Prostate gland (tissue), 2 donors: ENCODE measurements at regions not wholly inside any gene's neighbourhood (a gene's known extent, or its start where the extent isn't known, plus 50 kb on each side); places are given as distances from the start of the nearest gene placed in this dataset.

Experiments used
- DNase-seq: peaks from one replicate; pipeline ENCODE4 v3.0.0-alpha.2; 2019; ENCODE audit warnings: low spot score
- H3K27ac ChIP-seq, 2 donors: fragments of 200-600 bp; sonication (generic); 2 replicates each; pipeline ENCODE4 v1.5.1; 2017 to 2019
- H3K27me3 ChIP-seq: fragments of 200-600 bp; sonication (generic); replicated peaks from 2 replicates; pipeline ENCODE4 v1.5.1; 2019; ENCODE audit not compliant: insufficient read depth
- H3K36me3 ChIP-seq, 2 donors: fragments of 200-600 bp; sonication (generic); 1 replicate in 1 of 2; 2 replicates in 1 of 2; pipeline versions ENCODE4 v1.5.1 to v1.8.1; 2017 to 2019
- H3K4me1 ChIP-seq: fragments of 200-600 bp; sonication (generic); replicated peaks from 2 replicates; pipeline ENCODE4 v1.5.1; 2019
- H3K4me3 ChIP-seq, 2 donors: fragments of 200-600 bp; sonication (generic); 2 replicates each; pipeline ENCODE4 v1.5.1; 2017 to 2019
- H3K9me3 ChIP-seq: fragments of 200-600 bp; sonication (generic); 2 replicates; pipeline ENCODE4 v1.5.1; 2017
- CTCF ChIP-seq, 4 experiments: fragments of 200-600 bp in 2 of 4; fragments of 450-650 bp in 2 of 4; sonication (generic) in 2 of 4; IDR thresholded peaks; 1 replicate in 3 of 4; 2 replicates in 1 of 4; pipeline ENCODE4 v1.5.1; 2016 to 2019; ENCODE audit warnings: antibody characterized with exemption in 4 of 4, mild to moderate bottlenecking in 2 of 4, moderate library complexity in 2 of 4
- POLR2A ChIP-seq: fragments of 450-650 bp; IDR thresholded peaks from one replicate; pipeline ENCODE4 v1.6.1; 2016; ENCODE audit warnings: antibody characterized with exemption, mild to moderate bottlenecking
- POLR2AphosphoS5 ChIP-seq: sonication (generic); formaldehyde crosslinking; IDR thresholded peaks from one replicate; pipeline ENCODE4 v1.6.1; 2017; ENCODE audit warnings: antibody characterized with exemption
- WGBS: methylation state at CpG from one replicate; pipeline ENCODE4 v1.1.5; 2018; 5-methylcytosine and 5-hydroxymethylcytosine counted together
- intact Hi-C: fragments of 100-400 bp; cut with DNase I; formaldehyde crosslinking; loops from one replicate; pipeline ENCODE4 v1.14.2; 2022

GRCh38 chr3:43218156-43218555, 68.2 kb upstream of the SNRK start:
- H3K27me3 ChIP-seq = no peaks in the 10 kb centered on the region
- intact Hi-C loops = no loop called here
- H3K4me1 ChIP-seq = no peaks in the 10 kb centered on the region
- no peaks in the 10 kb centered on the region for H3K9me3 ChIP-seq
- no peak for DNase-seq
- no peak overlapping the region for H3K4me3 ChIP-seq
- TF ChIP-seq POLR2A (no peak), CTCF (IDR thresholded peaks at IDR 0.05) (no peak), POLR2AphosphoS5 (no peak)
- H3K27ac ChIP-seq = no peak overlapping the region
- H3K36me3 ChIP-seq = no peaks in the 10 kb centered on the region

- WGBS = 89% methylated on average over 4 of the region's 4 CpGs
Observed at GRCh38 chr3:43217633-43218032, 68.7 kb upstream of the SNRK start.

GRCh38 chr3:43217206-43217605, 69.1 kb upstream of the SNRK start:
- H3K4me3 ChIP-seq = no peak overlapping the region
- no peaks in the 10 kb centered on the region for H3K4me1 ChIP-seq
- no peak for DNase-seq
- H3K27me3 ChIP-seq = no peaks in the 10 kb centered on the region
- WGBS = 92% methylated on average over 3 of the region's 3 CpGs
- no peak overlapping the region for H3K27ac ChIP-seq
- TF ChIP-seq CTCF (IDR thresholded peaks at IDR 0.05) (no peak), POLR2A (no peak), POLR2AphosphoS5 (no peak)
- no peaks in the 10 kb centered on the region for H3K36me3 ChIP-seq
- intact Hi-C loops = no loop called here
- no peaks in the 10 kb centered on the region for H3K9me3 ChIP-seq

More at GRCh38 chr3:43217633-43218032, 68.7 kb upstream of the SNRK start:
- TF ChIP-seq POLR2AphosphoS5 (no peak), CTCF (IDR thresholded peaks at IDR 0.05) (no peak), POLR2A (no peak)
- intact Hi-C loops = no loop called here
- Histone ChIP-seq H3K36me3 (no peaks in the 10 kb centered on the region), H3K9me3 (no peaks in the 10 kb centered on the region), H3K27ac (no peak overlapping the region), H3K4me3 (no peak overlapping the region), H3K4me1 (no peaks in the 10 kb centered on the region), H3K27me3 (no peaks in the 10 kb centered on the region)
- no peak for DNase-seq

- H3K9me3 ChIP-seq = no peaks in the 10 kb centered on the region
- intact Hi-C loops = no loop called here
- H3K27me3 ChIP-seq = no peaks in the 10 kb centered on the region
- no peak overlapping the region for H3K4me3 ChIP-seq
- DNase-seq = no peak
- TF ChIP-seq POLR2A (no peak), POLR2AphosphoS5 (no peak), CTCF (IDR thresholded peaks at IDR 0.05) (no peak)
- no peak overlapping the region for H3K27ac ChIP-seq
- H3K36me3 ChIP-seq = no peaks in the 10 kb centered on the region
- no peaks in the 10 kb centered on the region for H3K4me1 ChIP-seq
- 75% methylated on average over 3 of the region's 3 CpGs for WGBS
Observed at GRCh38 chr3:43215663-43216275, 70.6 kb upstream of the SNRK start.

- DNase-seq = no peak
- WGBS = 92% methylated on average over 3 of the region's 3 CpGs
- Histone ChIP-seq H3K9me3 (no peaks in the 10 kb centered on the region), H3K27me3 (no peaks in the 10 kb centered on the region), H3K27ac (no peak overlapping the region), H3K36me3 (no peaks in the 10 kb centered on the region), H3K4me1 (no peaks in the 10 kb centered on the region), H3K4me3 (no peak overlapping the region)
- TF ChIP-seq POLR2A = no peak
- no peak for TF ChIP-seq CTCF (IDR thresholded peaks at IDR 0.05)
- TF ChIP-seq POLR2AphosphoS5 = no peak
- intact Hi-C loops = no loop called here
Observed at GRCh38 chr3:43215138-43215537, 71.2 kb upstream of the SNRK start.
